DMS 273 (cell line): ENCODE measurements at regions not wholly inside any gene's neighbourhood (a gene's known extent, or its start where the extent isn't known, plus 50 kb on each side); places are given as distances from the start of the nearest gene placed in this dataset.
A peak's percentile ranks its signal among the peaks of the same experiment; 100 is the strongest.

Experiments used
- DNase-seq: peaks from one replicate; lab custom pipeline; 2025; ENCODE audit not compliant: unreplicated experiment; lab: John Stamatoyannopoulos, UW

- DNase-seq: peak; percentile 79
Measured at GRCh38 chr9:129334105-129334935, 156.3 kb upstream of the IER5L start.

GRCh38 chr9:129333617-129334104 is 155.6 kb upstream of the IER5L start:
- DNase-seq: no peak

GRCh38 chr9:129332581-129332980 is 154.5 kb upstream of the IER5L start:
- no peak for DNase-seq

GRCh38 chr9:129331772-129332500 is 153.9 kb upstream of the IER5L start:
- peak; percentile 52 for DNase-seq

GRCh38 chr9:129331493-129331765 is 153.4 kb upstream of the IER5L start:
- no peak for DNase-seq

GRCh38 chr9:129330711-129331492 is 152.8 kb upstream of the IER5L start:
- peak; percentile 34 for DNase-seq

GRCh38 chr9:129328355-129329042 is 150.4 kb upstream of the IER5L start:
- DNase-seq: no peak

- DNase-seq: no peak
Measured at GRCh38 chr9:129327552-129328328, 149.7 kb upstream of the IER5L start.

- no peak for DNase-seq
Measured at GRCh38 chr9:129326061-129327005, 148.3 kb upstream of the IER5L start.

- no peak for DNase-seq
Measured at GRCh38 chr9:129324808-129325502, 146.9 kb upstream of the IER5L start.

GRCh38 chr9:129323999-129324553 is 146.0 kb upstream of the IER5L start:
- DNase-seq: no peak

GRCh38 chr9:129323376-129323998 is 145.4 kb upstream of the IER5L start:
- no peak for DNase-seq

GRCh38 chr9:129322641-129323375 is 144.7 kb upstream of the IER5L start:
- no peak for DNase-seq

- no peak for DNase-seq
Measured at GRCh38 chr9:129322022-129322621, 144.1 kb upstream of the IER5L start.

GRCh38 chr9:129321286-129322021 is 143.4 kb upstream of the IER5L start:
- no peak for DNase-seq
